T-helper 2 cell treated with Interferon-gamma antibody and Interleukin-4, amounts not matched to agents 5 μg/mL and 100 μg/mL, for 36 hours (primary cell): ENCODE measurements at regions not wholly inside any gene's neighbourhood (a gene's known extent, or its start where the extent isn't known, plus 50 kb on each side); places are given as distances from the start of the nearest gene placed in this dataset.
"Not testable (repeated sequence)": the region's sequence is repeated elsewhere in the genome, so short reads cannot be mapped to it uniquely, and the experiment has no call there.

Source experiments
- DNase-seq: peaks from one replicate; pipeline ENCODE4 v3.0.0; 2021; ENCODE audit warnings: low spot score
- H3K27ac Mint-ChIP-seq: one replicate; pipeline ENCODE4 v1.8.0; 2021; ENCODE audit warnings: mild to moderate bottlenecking, mixed read lengths
- H3K27me3 Mint-ChIP-seq: one replicate; pipeline ENCODE4 v1.8.0; 2021; ENCODE audit warnings: low read depth, mixed read lengths
- H3K36me3 Mint-ChIP-seq: one replicate; pipeline ENCODE4 v1.8.0; 2021; ENCODE audit warnings: low read depth, mixed read lengths
- H3K4me1 Mint-ChIP-seq: one replicate; pipeline ENCODE4 v1.8.0; 2021; ENCODE audit warnings: low read depth, mixed read lengths
- H3K4me3 Mint-ChIP-seq: one replicate; pipeline ENCODE4 v1.8.0; 2022; ENCODE audit warnings: mild to moderate bottlenecking, moderate library complexity, mixed read lengths
- H3K9me3 Mint-ChIP-seq: one replicate; pipeline ENCODE4 v1.8.0; 2021; ENCODE audit warnings: mixed read lengths

DNA sequence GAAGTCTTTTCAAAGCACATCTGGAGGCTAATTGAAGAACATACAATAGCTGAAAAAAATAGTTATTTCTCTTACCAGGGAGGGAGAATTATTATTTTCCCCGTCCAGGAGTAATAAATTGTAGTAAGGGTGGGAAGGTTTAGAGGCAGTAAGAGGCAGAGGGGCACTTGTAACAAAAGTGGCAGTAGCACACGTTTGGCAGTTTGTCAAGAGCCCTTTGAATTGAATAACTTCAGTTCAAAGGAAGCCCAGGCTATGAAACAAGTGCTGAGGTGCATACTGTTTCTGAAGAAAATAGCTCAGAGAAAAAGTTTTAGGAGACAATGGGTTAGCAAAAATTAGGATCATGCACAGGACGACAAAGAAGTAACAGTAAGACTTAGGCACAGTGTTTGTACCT is 451.3 kb downstream of the LRRC70 start:
- H3K27me3 Mint-ChIP-seq: no peaks in the 10 kb centered on the region
- H3K27ac Mint-ChIP-seq: no peak overlapping the region
- H3K4me1 Mint-ChIP-seq: no peaks in the 10 kb centered on the region

DNA sequence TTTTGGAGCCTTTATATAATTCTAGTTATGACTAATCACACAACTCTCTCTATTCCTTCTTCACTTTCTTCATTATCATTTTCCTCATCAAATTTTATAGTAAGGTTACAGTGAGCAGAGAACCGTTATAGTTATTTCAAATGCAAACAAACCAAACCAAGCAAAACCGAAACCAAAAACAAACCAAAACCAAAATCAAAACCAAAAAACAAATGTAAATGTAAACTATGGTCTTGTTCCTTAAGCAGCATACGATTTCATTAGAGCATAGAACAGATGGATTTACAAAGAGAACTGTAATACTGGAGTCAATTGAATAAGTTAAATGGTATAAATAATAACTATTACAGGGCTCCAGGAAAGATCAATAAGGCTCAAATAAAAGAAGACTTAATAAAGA is 447.1 kb downstream of the LRRC70 start:
- H3K4me1 Mint-ChIP-seq: no peaks in the 10 kb centered on the region
- no peaks in the 10 kb centered on the region for H3K27me3 Mint-ChIP-seq
- H3K36me3 Mint-ChIP-seq: no peaks in the 10 kb centered on the region
- no peak for DNase-seq
- no peak overlapping the region for H3K4me3 Mint-ChIP-seq
- H3K9me3 Mint-ChIP-seq: peaks cover 5% of the 10 kb centered on the region
- H3K27ac Mint-ChIP-seq: no peak overlapping the region

More for the DNA sequence above, 451.3 kb downstream of the LRRC70 start:
- Mint-ChIP-seq H3K9me3 (peaks cover 42% of the 10 kb centered on the region), H3K4me3 (no peak overlapping the region), H3K36me3 (no peaks in the 10 kb centered on the region)
- DNase-seq: no peak

- Mint-ChIP-seq H3K4me1 (no peaks in the 10 kb centered on the region), H3K27ac (no peak overlapping the region), H3K27me3 (no peaks in the 10 kb centered on the region), H3K4me3 (no peak overlapping the region), H3K36me3 (no peaks in the 10 kb centered on the region), H3K9me3 (no peaks in the 10 kb centered on the region)
- no peak for DNase-seq
Measured at GRCh38 chr5:63022403-63022802, 443.8 kb downstream of the LRRC70 start.

DNA sequence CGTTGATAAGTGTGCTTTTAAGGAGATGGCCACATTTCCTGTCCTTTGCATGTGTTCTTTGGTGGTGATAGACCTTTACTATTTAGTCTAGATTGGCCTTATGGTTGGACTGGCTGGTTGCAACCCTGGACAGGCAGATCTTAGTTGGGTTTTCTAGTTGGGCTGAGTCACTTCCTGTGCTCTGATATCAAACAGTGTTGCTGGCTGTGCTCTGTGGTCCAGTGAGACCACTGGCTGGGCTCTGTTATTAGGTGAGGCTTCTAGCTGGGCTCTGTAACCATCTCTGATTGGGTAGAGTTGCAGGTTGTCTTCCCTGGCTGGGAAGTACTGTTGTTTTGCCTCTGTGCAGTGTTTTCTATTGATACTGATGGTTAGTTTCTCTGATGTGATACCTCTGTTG is 432.5 kb downstream of the LRRC70 start:
- Mint-ChIP-seq H3K36me3 (no peaks in the 10 kb centered on the region), H3K4me3 (no peak overlapping the region), H3K9me3 (peaks cover 12% of the 10 kb centered on the region), H3K4me1 (no peaks in the 10 kb centered on the region), H3K27me3 (no peaks in the 10 kb centered on the region), H3K27ac (no peak overlapping the region)
- DNase-seq: no peak

- Mint-ChIP-seq H3K9me3 (peaks cover 18% of the 10 kb centered on the region), H3K36me3 (no peaks in the 10 kb centered on the region)
Measured at GRCh38 chr5:63008195-63008594, 429.6 kb downstream of the LRRC70 start.

GRCh38 chr5:62994842-62995241 is 416.2 kb downstream of the LRRC70 start:
- H3K4me3 Mint-ChIP-seq, H3K36me3 Mint-ChIP-seq, H3K27ac Mint-ChIP-seq, DNase-seq, H3K4me1 Mint-ChIP-seq, H3K27me3 Mint-ChIP-seq: not testable (repeated sequence)
- peaks cover 35% of the 10 kb centered on the region for H3K9me3 Mint-ChIP-seq

More at GRCh38 chr5:63008195-63008594, 429.6 kb downstream of the LRRC70 start:
- Mint-ChIP-seq H3K4me3 (no peak overlapping the region), H3K27me3 (no peaks in the 10 kb centered on the region), H3K27ac (no peak overlapping the region), H3K4me1 (no peaks in the 10 kb centered on the region)
- DNase-seq: no peak

- Mint-ChIP-seq H3K27me3 (no peaks in the 10 kb centered on the region), H3K4me1 (no peaks in the 10 kb centered on the region), H3K27ac (no peak overlapping the region), H3K4me3 (no peak overlapping the region), H3K9me3 (peaks cover 19% of the 10 kb centered on the region), H3K36me3 (no peaks in the 10 kb centered on the region)
- DNase-seq: no peak
Measured at GRCh38 chr5:62985749-62986148, 407.1 kb downstream of the LRRC70 start.

GRCh38 chr5:62982348-62982747 is 403.7 kb downstream of the LRRC70 start:
- Mint-ChIP-seq H3K9me3 (peaks cover 19% of the 10 kb centered on the region), H3K4me3 (no peak overlapping the region), H3K27me3 (no peaks in the 10 kb centered on the region), H3K4me1 (no peaks in the 10 kb centered on the region), H3K27ac (no peak overlapping the region), H3K36me3 (no peaks in the 10 kb centered on the region)
- DNase-seq: no peak

GRCh38 chr5:62980884-62981283 is 402.3 kb downstream of the LRRC70 start:
- Mint-ChIP-seq H3K27ac (no peak overlapping the region), H3K4me3 (no peak overlapping the region), H3K9me3 (peaks cover 10% of the 10 kb centered on the region), H3K27me3 (no peaks in the 10 kb centered on the region), H3K36me3 (no peaks in the 10 kb centered on the region), H3K4me1 (no peaks in the 10 kb centered on the region)
- DNase-seq: no peak

DNA sequence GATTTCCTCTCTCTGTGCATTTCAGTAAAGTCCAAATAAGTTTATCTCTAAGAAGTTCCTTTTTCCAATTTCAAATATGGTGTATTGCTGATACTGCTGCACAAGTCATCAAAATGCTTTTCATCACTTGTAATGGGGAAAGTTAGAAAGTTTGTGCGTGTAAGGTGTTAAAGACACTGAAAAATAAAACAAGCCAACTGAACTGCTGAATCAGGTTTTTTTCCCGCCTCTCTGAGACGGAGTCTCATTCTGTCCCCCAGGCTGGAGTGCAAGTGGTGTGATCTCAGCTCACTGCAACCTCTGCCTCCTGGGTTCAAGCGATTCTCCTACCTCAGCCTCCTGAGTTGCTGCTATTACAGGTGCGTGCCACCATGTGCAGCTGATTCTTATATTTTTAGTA is 400.9 kb downstream of the LRRC70 start:
- H3K27me3 Mint-ChIP-seq: no peaks in the 10 kb centered on the region
- H3K36me3 Mint-ChIP-seq: no peaks in the 10 kb centered on the region
- H3K9me3 Mint-ChIP-seq: peaks cover 3% of the 10 kb centered on the region
- H3K27ac Mint-ChIP-seq: no peak overlapping the region
- no peaks in the 10 kb centered on the region for H3K4me1 Mint-ChIP-seq
- DNase-seq: no peak
- H3K4me3 Mint-ChIP-seq: no peak overlapping the region

DNA sequence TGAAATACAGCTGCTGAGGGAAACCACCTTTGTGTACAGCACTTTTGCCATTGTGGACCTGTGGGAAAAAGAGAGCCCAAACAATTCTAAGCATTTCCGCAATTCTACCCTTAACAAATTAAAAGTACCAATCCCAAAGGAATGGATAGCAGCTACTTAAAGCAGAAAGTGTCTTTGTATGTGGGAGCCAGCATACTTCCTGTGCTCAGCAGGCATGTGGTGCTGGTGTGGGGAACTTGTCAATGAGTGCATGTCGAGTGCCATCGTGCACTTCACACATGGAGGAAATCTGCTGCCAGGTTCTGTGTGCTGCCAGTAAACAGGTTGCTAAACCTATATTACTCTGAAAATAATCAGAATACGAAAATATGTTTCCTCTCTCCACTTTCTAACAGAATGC is 399.0 kb downstream of the LRRC70 start:
- H3K4me3 Mint-ChIP-seq: no peak overlapping the region
- H3K27me3 Mint-ChIP-seq: no peaks in the 10 kb centered on the region
- no peak overlapping the region for H3K27ac Mint-ChIP-seq
- DNase-seq: no peak
- H3K36me3 Mint-ChIP-seq: no peaks in the 10 kb centered on the region
- peaks cover 3% of the 10 kb centered on the region for H3K9me3 Mint-ChIP-seq
- H3K4me1 Mint-ChIP-seq: no peaks in the 10 kb centered on the region

GRCh38 chr5:62974623-62975022 is 396.0 kb downstream of the LRRC70 start:
- no peak for DNase-seq
- Mint-ChIP-seq H3K27ac (no peak overlapping the region), H3K36me3 (no peaks in the 10 kb centered on the region), H3K4me1 (no peaks in the 10 kb centered on the region), H3K4me3 (no peak overlapping the region), H3K9me3 (no peaks in the 10 kb centered on the region), H3K27me3 (no peaks in the 10 kb centered on the region)

DNA sequence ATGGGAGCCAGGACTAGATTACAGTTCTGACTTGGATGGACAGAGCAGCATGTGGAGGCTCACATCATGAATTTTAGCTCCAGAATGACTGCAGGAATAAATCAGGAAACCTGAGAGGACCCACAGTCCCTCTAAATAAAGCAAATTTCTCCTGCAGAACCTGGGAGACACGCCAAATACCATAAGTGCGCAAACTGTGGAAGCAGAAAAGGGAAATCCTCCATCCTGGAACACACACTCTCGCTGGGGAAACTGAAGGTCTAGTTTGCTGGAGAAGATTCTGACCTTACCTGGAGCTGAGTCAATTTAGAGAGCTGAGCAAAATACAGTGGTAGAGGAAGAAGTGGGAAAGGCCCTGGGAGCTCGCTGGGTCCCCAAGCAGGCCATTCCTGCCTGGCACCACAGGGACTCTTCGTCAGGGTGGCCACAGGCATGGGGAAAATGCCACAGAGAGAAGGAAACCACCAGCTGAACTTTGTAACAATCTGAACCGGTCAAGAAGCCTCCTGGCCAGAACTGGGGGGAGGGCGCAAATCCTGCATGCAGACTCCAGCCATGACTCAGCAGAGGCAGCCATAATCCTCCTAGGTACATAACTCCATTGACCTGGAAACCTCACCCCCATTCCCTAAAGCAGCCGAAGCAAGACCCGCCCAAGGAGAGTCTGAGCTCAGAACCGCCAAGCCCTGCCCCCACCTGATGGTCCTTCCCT is 390.9 kb downstream of the LRRC70 start:
- Mint-ChIP-seq H3K4me1 (no peaks in the 10 kb centered on the region), H3K4me3 (no peak overlapping the region), H3K36me3 (no peaks in the 10 kb centered on the region), H3K27ac (no peak overlapping the region), H3K27me3 (no peaks in the 10 kb centered on the region), H3K9me3 (peaks cover 28% of the 10 kb centered on the region)
- DNase-seq: no peak

DNA sequence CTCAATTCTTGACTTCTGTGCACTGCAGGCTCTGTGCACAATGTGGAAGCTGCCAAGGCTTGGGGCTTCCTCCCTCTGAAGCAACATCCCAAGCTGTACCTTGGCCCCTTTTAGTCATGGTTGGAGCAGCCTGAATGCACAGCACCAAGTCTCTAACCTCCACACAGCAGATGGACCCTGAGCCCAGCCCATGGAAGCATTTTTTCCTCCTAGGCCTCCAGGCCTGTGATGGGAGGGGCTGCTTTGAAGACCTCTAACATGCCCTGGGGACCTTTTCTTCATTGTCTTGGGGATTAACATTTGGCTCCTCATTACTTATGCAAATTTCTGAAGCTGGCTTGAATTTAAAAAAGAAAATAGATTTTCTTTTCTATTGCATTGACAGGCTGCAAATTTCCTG is 385.8 kb downstream of the LRRC70 start:
- Mint-ChIP-seq H3K4me1 (no peaks in the 10 kb centered on the region), H3K27ac (no peak overlapping the region), H3K36me3 (no peaks in the 10 kb centered on the region), H3K4me3 (no peak overlapping the region), H3K9me3 (peaks cover 43% of the 10 kb centered on the region), H3K27me3 (no peaks in the 10 kb centered on the region)
- DNase-seq: no peak

DNA sequence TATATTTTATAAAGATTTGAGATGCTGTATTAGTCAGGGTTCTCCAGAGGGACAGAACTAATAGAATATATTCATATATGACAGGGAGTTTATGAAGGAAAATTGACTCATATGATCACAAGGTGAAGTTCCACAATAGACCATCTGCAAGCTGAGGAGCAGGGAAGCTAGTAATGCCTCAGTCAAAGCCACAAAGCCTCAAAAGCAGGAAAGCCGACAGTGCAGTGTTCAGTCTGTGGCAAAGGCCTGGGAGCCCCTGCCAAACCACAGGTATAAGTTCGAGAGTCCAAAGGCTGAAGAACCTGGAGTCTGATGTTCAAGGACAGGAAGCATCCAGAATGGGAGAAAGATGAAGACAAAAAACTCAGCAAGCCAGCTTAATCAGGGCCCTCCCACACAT is 382.2 kb downstream of the LRRC70 start:
- no peaks in the 10 kb centered on the region for H3K4me1 Mint-ChIP-seq
- H3K27me3 Mint-ChIP-seq: no peaks in the 10 kb centered on the region
- H3K4me3 Mint-ChIP-seq: no peak overlapping the region
- no peaks in the 10 kb centered on the region for H3K36me3 Mint-ChIP-seq
- peaks cover 25% of the 10 kb centered on the region for H3K9me3 Mint-ChIP-seq
- H3K27ac Mint-ChIP-seq: no peak overlapping the region
- DNase-seq: no peak
